Neural progenitor cell (in vitro differentiated cells): ENCODE measurements at regions not wholly inside any gene's neighbourhood (a gene's known extent, or its start where the extent isn't known, plus 50 kb on each side); places are given as distances from the start of the nearest gene placed in this dataset.
A peak's percentile ranks its signal among the peaks of the same experiment; 100 is the strongest.

Source experiments
- DNase-seq: peaks from one replicate; pipeline ENCODE4 v3.0.0-alpha.2; 2016; ENCODE audit warnings: low spot score
- H2AFZ ChIP-seq: fragments of 200-600 bp; sonication (generic); replicated peaks from 2 replicates; pipeline ENCODE4 v1.6.1; 2016; ENCODE audit warnings: antibody characterized with exemption
- H3F3A ChIP-seq: fragments of 200-600 bp; sonication (generic); 2 replicates; pipeline ENCODE4 v1.6.1; 2016; ENCODE audit warnings: antibody characterized with exemption, low read depth
- H3K27ac ChIP-seq: fragments of 200-600 bp; sonication (generic); 2 replicates; pipeline ENCODE4 v1.5.1; 2016; ENCODE audit warnings: mild to moderate bottlenecking
- H3K27me3 ChIP-seq: fragments of 200-600 bp; sonication (generic); 2 replicates; pipeline ENCODE4 v1.6.1; 2016; ENCODE audit warnings: mild to moderate bottlenecking, moderate library complexity
- H3K36me3 ChIP-seq: fragments of 200-600 bp; sonication (generic); 2 replicates; pipeline ENCODE4 v1.5.1; 2016
- H3K4me1 ChIP-seq: fragments of 200-600 bp; sonication (generic); 2 replicates; pipeline ENCODE4 v1.6.1; 2016; ENCODE audit warnings: mixed run types
- H3K4me2 ChIP-seq: fragments of 200-600 bp; sonication (generic); 2 replicates; pipeline ENCODE4 v1.6.1; 2016
- H3K4me3 ChIP-seq: fragments of 200-600 bp; sonication (generic); 2 replicates; pipeline ENCODE4 v1.5.1; 2016
- H3K79me2 ChIP-seq: fragments of 200-600 bp; sonication (generic); 2 replicates; pipeline ENCODE4 v1.6.1; 2016; ENCODE audit warnings: low read depth
- H3K9ac ChIP-seq: fragments of 200-600 bp; sonication (generic); 2 replicates; pipeline ENCODE4 v1.6.1; 2016
- H3K9me3 ChIP-seq: fragments of 200-600 bp; sonication (generic); 2 replicates; pipeline ENCODE4 v1.5.1; 2016; ENCODE audit warnings: low read depth
- H4K20me1 ChIP-seq: fragments of 200-600 bp; sonication (generic); 2 replicates; pipeline ENCODE4 v1.6.1; 2016; ENCODE audit warnings: low read depth
- H3K27ac Mint-ChIP-seq: 3 replicates; pipeline ENCODE4 v1.8.0; 2021; ENCODE audit warnings: mixed read lengths
- H3K27me3 Mint-ChIP-seq: 2 replicates; pipeline ENCODE4 v1.8.0; 2022; ENCODE audit warnings: low read depth, mild to moderate bottlenecking, inconsistent platforms, moderate library complexity, mixed read lengths; ENCODE audit not compliant: insufficient read depth
- H3K36me3 Mint-ChIP-seq: 3 replicates; pipeline ENCODE4 v1.8.0; 2021; ENCODE audit warnings: mixed read lengths
- H3K4me1 Mint-ChIP-seq: 3 replicates; pipeline ENCODE4 v1.8.0; 2021; ENCODE audit warnings: mixed read lengths
- H3K4me3 Mint-ChIP-seq: 3 replicates; pipeline ENCODE4 v1.8.0; 2021; ENCODE audit warnings: mild to moderate bottlenecking, moderate library complexity, mixed read lengths
- H3K9me3 Mint-ChIP-seq: 3 replicates; pipeline ENCODE4 v1.8.0; 2020; ENCODE audit warnings: mixed read lengths
- EZH2 ChIP-seq: fragments of 200-600 bp; sonication (generic); IDR thresholded peaks from 2 replicates; pipeline ENCODE4 v1.6.1; 2017; ENCODE audit warnings: antibody characterized with exemption, mild to moderate bottlenecking, moderate library complexity
- EZH2phosphoT487 ChIP-seq: fragments of 200-600 bp; sonication (generic); IDR thresholded peaks from 2 replicates; pipeline ENCODE4 v1.6.1; 2017; ENCODE audit warnings: antibody characterized with exemption
- TF ChIP-seq, protein P1 (sequence below): fragments of 200-600 bp; sonication (generic); IDR thresholded peaks from 2 replicates; pipeline ENCODE4 v1.5.1; 2017; ENCODE audit warnings: antibody characterized with exemption, mild to moderate bottlenecking

DNA sequence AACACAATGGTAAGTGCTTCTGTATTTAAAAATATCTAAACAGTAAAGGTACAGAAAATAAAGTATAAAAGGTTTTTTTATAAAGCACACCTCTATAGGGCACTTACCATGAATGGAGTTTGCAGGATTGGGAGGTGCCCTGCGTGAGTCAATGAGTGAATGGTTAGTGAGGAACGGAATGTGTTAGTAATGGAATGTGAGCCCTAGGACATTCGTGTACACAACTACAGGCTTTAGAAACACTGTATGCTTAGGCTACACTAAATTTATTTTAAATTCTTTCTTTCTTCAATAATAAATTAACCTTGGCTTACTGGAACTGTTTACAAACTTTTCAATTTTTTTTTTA, 337.9 kb upstream of the SLC39A10 start:
- Mint-ChIP-seq H3K27ac (no peak overlapping the region), H3K4me1 (peaks cover 4% of the 10 kb centered on the region)
- DNase-seq, result no peak

DNA sequence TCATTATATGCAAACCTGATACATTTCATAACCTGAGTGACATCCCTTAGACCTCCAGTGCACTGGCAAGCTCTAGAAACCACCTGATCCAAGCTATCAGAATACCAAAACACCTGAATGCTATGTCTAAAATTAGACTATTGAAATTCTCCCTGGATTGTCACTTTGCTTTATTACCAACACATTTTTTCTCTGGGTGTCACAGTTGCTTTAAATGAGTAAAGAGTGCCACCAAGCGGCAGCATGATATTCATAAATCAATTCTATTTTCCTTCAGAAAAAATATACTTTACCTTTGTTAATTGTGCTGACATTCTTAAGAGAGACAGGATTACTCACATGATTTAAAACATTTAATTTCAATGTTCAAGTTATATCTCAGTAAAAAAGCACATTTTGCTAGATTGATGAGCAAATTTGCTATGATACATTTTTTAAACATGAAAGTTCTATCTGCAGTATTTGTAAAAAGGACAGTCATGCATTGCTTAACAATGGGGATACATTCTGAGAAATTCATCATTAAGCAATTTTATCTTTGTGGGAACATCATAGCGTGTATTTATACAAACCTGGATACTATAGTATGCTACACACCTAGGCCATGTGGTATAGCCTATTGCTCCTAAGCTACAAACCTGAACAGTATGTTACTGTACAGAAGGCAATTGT, 338.4 kb upstream of the SLC39A10 start:
- Mint-ChIP-seq H3K27ac (no peak overlapping the region), H3K27me3 (no peaks in the 10 kb centered on the region), H3K4me1 (peaks cover 4% of the 10 kb centered on the region), H3K9me3 (no peaks in the 10 kb centered on the region), H3K4me3 (no peak overlapping the region), H3K36me3 (no peaks in the 10 kb centered on the region)
- H3K4me1 ChIP-seq, result no peaks in the 10 kb centered on the region
- H3K4me2 ChIP-seq, result no peak overlapping the region
- no peak overlapping the region for H3K4me3 ChIP-seq
- H3F3A ChIP-seq, result no peaks in the 10 kb centered on the region
- no peaks in the 10 kb centered on the region for H3K9me3 ChIP-seq
- no peak overlapping the region for H2AFZ ChIP-seq
- H3K27ac ChIP-seq, result no peak overlapping the region
- H3K36me3 ChIP-seq, result no peaks in the 10 kb centered on the region
- peak; percentile 60 for DNase-seq
- no peak overlapping the region for H3K9ac ChIP-seq
- H3K27me3 ChIP-seq, result no peaks in the 10 kb centered on the region
- H3K79me2 ChIP-seq, result no peaks in the 10 kb centered on the region
- TF ChIP-seq, protein P1, sequence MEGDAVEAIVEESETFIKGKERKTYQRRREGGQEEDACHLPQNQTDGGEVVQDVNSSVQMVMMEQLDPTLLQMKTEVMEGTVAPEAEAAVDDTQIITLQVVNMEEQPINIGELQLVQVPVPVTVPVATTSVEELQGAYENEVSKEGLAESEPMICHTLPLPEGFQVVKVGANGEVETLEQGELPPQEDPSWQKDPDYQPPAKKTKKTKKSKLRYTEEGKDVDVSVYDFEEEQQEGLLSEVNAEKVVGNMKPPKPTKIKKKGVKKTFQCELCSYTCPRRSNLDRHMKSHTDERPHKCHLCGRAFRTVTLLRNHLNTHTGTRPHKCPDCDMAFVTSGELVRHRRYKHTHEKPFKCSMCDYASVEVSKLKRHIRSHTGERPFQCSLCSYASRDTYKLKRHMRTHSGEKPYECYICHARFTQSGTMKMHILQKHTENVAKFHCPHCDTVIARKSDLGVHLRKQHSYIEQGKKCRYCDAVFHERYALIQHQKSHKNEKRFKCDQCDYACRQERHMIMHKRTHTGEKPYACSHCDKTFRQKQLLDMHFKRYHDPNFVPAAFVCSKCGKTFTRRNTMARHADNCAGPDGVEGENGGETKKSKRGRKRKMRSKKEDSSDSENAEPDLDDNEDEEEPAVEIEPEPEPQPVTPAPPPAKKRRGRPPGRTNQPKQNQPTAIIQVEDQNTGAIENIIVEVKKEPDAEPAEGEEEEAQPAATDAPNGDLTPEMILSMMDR, result peak; percentile 79
- TF ChIP-seq EZH2phosphoT487, result no peak
- TF ChIP-seq EZH2, result no peak
- H4K20me1 ChIP-seq, result no peaks in the 10 kb centered on the region

More for the DNA sequence above, 337.9 kb upstream of the SLC39A10 start:
- no peak overlapping the region for H3K9ac ChIP-seq
- H3F3A ChIP-seq, result no peaks in the 10 kb centered on the region
- H3K9me3 ChIP-seq, result no peaks in the 10 kb centered on the region
- Mint-ChIP-seq H3K27me3 (no peaks in the 10 kb centered on the region), H3K36me3 (no peaks in the 10 kb centered on the region), H3K4me3 (no peak overlapping the region), H3K9me3 (peaks cover 2% of the 10 kb centered on the region)
- no peak overlapping the region for H3K4me3 ChIP-seq
- no peak overlapping the region for H2AFZ ChIP-seq
- no peak overlapping the region for H3K4me2 ChIP-seq
- H3K79me2 ChIP-seq, result no peaks in the 10 kb centered on the region
- H3K36me3 ChIP-seq, result no peaks in the 10 kb centered on the region
- TF ChIP-seq, protein P1, result no peak
- no peak for TF ChIP-seq EZH2phosphoT487
- TF ChIP-seq EZH2, result no peak
- no peaks in the 10 kb centered on the region for H3K27me3 ChIP-seq
- H3K4me1 ChIP-seq, result no peaks in the 10 kb centered on the region
- H3K27ac ChIP-seq, result no peak overlapping the region
- no peaks in the 10 kb centered on the region for H4K20me1 ChIP-seq

GRCh38 chr2:195317550-195317949, 339.5 kb upstream of the SLC39A10 start:
- no peaks in the 10 kb centered on the region for H3F3A ChIP-seq
- H2AFZ ChIP-seq, result no peak overlapping the region
- H3K79me2 ChIP-seq, result no peaks in the 10 kb centered on the region
- H3K4me3 ChIP-seq, result no peak overlapping the region
- no peaks in the 10 kb centered on the region for H3K36me3 ChIP-seq
- no peak for DNase-seq
- Mint-ChIP-seq H3K4me3 (no peak overlapping the region), H3K9me3 (no peaks in the 10 kb centered on the region), H3K27ac (no peak overlapping the region), H3K36me3 (no peaks in the 10 kb centered on the region), H3K4me1 (peaks cover 4% of the 10 kb centered on the region), H3K27me3 (no peaks in the 10 kb centered on the region)
- no peak overlapping the region for H3K4me2 ChIP-seq
- H3K9me3 ChIP-seq, result no peaks in the 10 kb centered on the region
- no peaks in the 10 kb centered on the region for H3K27me3 ChIP-seq
- H3K9ac ChIP-seq, result no peak overlapping the region
- TF ChIP-seq EZH2 (no peak), EZH2phosphoT487 (no peak)
- TF ChIP-seq, protein P1, result no peak
- H4K20me1 ChIP-seq, result no peaks in the 10 kb centered on the region
- no peak overlapping the region for H3K27ac ChIP-seq
- no peaks in the 10 kb centered on the region for H3K4me1 ChIP-seq
